ENCODE measurements at regions not wholly inside any gene's neighbourhood (a gene's known extent, or its start where the extent isn't known, plus 50 kb on each side); places are given as distances from the start of the nearest gene placed in this dataset.
"Not testable (repeated sequence)": the region's sequence is repeated elsewhere in the genome, so short reads cannot be mapped to it uniquely, and the experiment has no call there.

GRCh38 chr17:26962255-26963162 lies 331.4 kb upstream of the WSB1 start:
- H3K27ac ChIP-seq (ENCODE audit: low read depth, low read length), result no peak overlapping the region
- no peaks in the 10 kb centered on the region for H3K27me3 Mint-ChIP-seq (ENCODE audit: low read depth, unreplicated experiment)
- no peaks in the 10 kb centered on the region for H3K27me3 ChIP-seq (ENCODE audit: insufficient read depth, low read length)
- TF ChIP-seq CTCF (IDR thresholded peaks at IDR 0.05; ENCODE audit: insufficient read depth, low read depth, low read length) (no peak), EZH2 (IDR thresholded peaks at IDR 0.05; ENCODE audit: insufficient read depth, low read length) (no peak)
- DNase-seq (ENCODE audit: low read depth) (no peak), FAIRE-seq (no peak)
- H3K4me3 ChIP-seq (ENCODE audit: insufficient read depth, low read depth, low read length), result no peak overlapping the region
- H3K4me2 ChIP-seq (ENCODE audit: low read length), result no peak overlapping the region
- no peak overlapping the region for H3K27ac Mint-ChIP-seq (ENCODE audit: unreplicated experiment)
- no peak overlapping the region for H3K9ac ChIP-seq (ENCODE audit: low read length)
- H3K79me2 ChIP-seq (ENCODE audit: insufficient read depth, low read length), result no peaks in the 10 kb centered on the region
- no peak overlapping the region for H3K4me3 Mint-ChIP-seq (ENCODE audit: unreplicated experiment)
- H3K9me3 Mint-ChIP-seq (ENCODE audit: unreplicated experiment), result peaks cover 3% of the 10 kb centered on the region
- H3K36me3 ChIP-seq (ENCODE audit: insufficient read depth, low read length), result no peaks in the 10 kb centered on the region
- H3K4me1 Mint-ChIP-seq (ENCODE audit: low read depth, unreplicated experiment), result no peaks in the 10 kb centered on the region
- no peaks in the 10 kb centered on the region for H4K20me1 ChIP-seq (ENCODE audit: insufficient read depth, low read length)
- H3K9me3 ChIP-seq (ENCODE audit: insufficient read depth, low read depth, low read length), result no peaks in the 10 kb centered on the region
- no peaks in the 10 kb centered on the region for H3K36me3 Mint-ChIP-seq (ENCODE audit: low read depth, unreplicated experiment)
- H3K4me1 ChIP-seq (ENCODE audit: insufficient read depth, low read length), result no peaks in the 10 kb centered on the region
- no peak overlapping the region for H2AFZ ChIP-seq (ENCODE audit: low read depth, low read length)

GRCh38 chr17:26963163-26963503 lies 330.8 kb upstream of the WSB1 start:
- Histone ChIP-seq H3K4me3 (ENCODE audit: insufficient read depth, low read depth, low read length) (no peak overlapping the region), H3K4me1 (ENCODE audit: insufficient read depth, low read length) (no peaks in the 10 kb centered on the region), H3K27me3 (ENCODE audit: insufficient read depth, low read length) (no peaks in the 10 kb centered on the region), H3K9me3 (ENCODE audit: insufficient read depth, low read depth, low read length) (no peaks in the 10 kb centered on the region), H3K36me3 (ENCODE audit: insufficient read depth, low read length) (no peaks in the 10 kb centered on the region), H2AFZ (ENCODE audit: low read depth, low read length) (no peak overlapping the region), H3K27ac (ENCODE audit: low read depth, low read length) (no peak overlapping the region), H4K20me1 (ENCODE audit: insufficient read depth, low read length) (no peaks in the 10 kb centered on the region), H3K79me2 (ENCODE audit: insufficient read depth, low read length) (no peaks in the 10 kb centered on the region), H3K9ac (ENCODE audit: low read length) (no peak overlapping the region), H3K4me2 (ENCODE audit: low read length) (no peak overlapping the region)
- H3K4me1 Mint-ChIP-seq (ENCODE audit: low read depth, unreplicated experiment), result no peaks in the 10 kb centered on the region
- FAIRE-seq (no peak), DNase-seq (ENCODE audit: low read depth) (no peak)
- H3K4me3 Mint-ChIP-seq (ENCODE audit: unreplicated experiment), result no peak overlapping the region
- H3K27ac Mint-ChIP-seq (ENCODE audit: unreplicated experiment), result no peak overlapping the region
- TF ChIP-seq EZH2 (IDR thresholded peaks at IDR 0.05; ENCODE audit: insufficient read depth, low read length) (no peak), CTCF (IDR thresholded peaks at IDR 0.05; ENCODE audit: insufficient read depth, low read depth, low read length) (no peak)
- H3K9me3 Mint-ChIP-seq (ENCODE audit: unreplicated experiment), result peaks cover 3% of the 10 kb centered on the region
- no peaks in the 10 kb centered on the region for H3K27me3 Mint-ChIP-seq (ENCODE audit: low read depth, unreplicated experiment)
- no peaks in the 10 kb centered on the region for H3K36me3 Mint-ChIP-seq (ENCODE audit: low read depth, unreplicated experiment)

- not testable (repeated sequence) for H3K9me3 ChIP-seq (ENCODE audit: insufficient read depth, low read depth, low read length); H3K4me3 ChIP-seq (ENCODE audit: insufficient read depth, low read depth, low read length); H4K20me1 ChIP-seq (ENCODE audit: insufficient read depth, low read length); H3K4me3 Mint-ChIP-seq (ENCODE audit: unreplicated experiment); H3K4me1 Mint-ChIP-seq (ENCODE audit: low read depth, unreplicated experiment); H3K27me3 ChIP-seq (ENCODE audit: insufficient read depth, low read length); H3K27ac Mint-ChIP-seq (ENCODE audit: unreplicated experiment); H3K9me3 Mint-ChIP-seq (ENCODE audit: unreplicated experiment); H3K9ac ChIP-seq (ENCODE audit: low read length); H3K79me2 ChIP-seq (ENCODE audit: insufficient read depth, low read length); DNase-seq (ENCODE audit: low read depth); H3K4me2 ChIP-seq (ENCODE audit: low read length); H3K36me3 ChIP-seq (ENCODE audit: insufficient read depth, low read length); H2AFZ ChIP-seq (ENCODE audit: low read depth, low read length); H3K27ac ChIP-seq (ENCODE audit: low read depth, low read length); H3K36me3 Mint-ChIP-seq (ENCODE audit: low read depth, unreplicated experiment); H3K27me3 Mint-ChIP-seq (ENCODE audit: low read depth, unreplicated experiment); H3K4me1 ChIP-seq (ENCODE audit: insufficient read depth, low read length)
- peak; percentile 76 for FAIRE-seq
Measured at GRCh38 chr17:26965898-26966624, 327.9 kb upstream of the WSB1 start.

- not testable (repeated sequence) for H3K4me1 Mint-ChIP-seq (ENCODE audit: low read depth, unreplicated experiment)
Measured at GRCh38 chr17:26966625-26967179, 327.2 kb upstream of the WSB1 start.

More at GRCh38 chr17:26966625-26967179, 327.2 kb upstream of the WSB1 start:
- H3K36me3 Mint-ChIP-seq (ENCODE audit: low read depth, unreplicated experiment); DNase-seq (ENCODE audit: low read depth); H3K79me2 ChIP-seq (ENCODE audit: insufficient read depth, low read length); H3K4me3 Mint-ChIP-seq (ENCODE audit: unreplicated experiment); FAIRE-seq; H3K27me3 ChIP-seq (ENCODE audit: insufficient read depth, low read length); H3K27ac Mint-ChIP-seq (ENCODE audit: unreplicated experiment); H3K27ac ChIP-seq (ENCODE audit: low read depth, low read length); H3K4me2 ChIP-seq (ENCODE audit: low read length); H3K9me3 ChIP-seq (ENCODE audit: insufficient read depth, low read depth, low read length); H2AFZ ChIP-seq (ENCODE audit: low read depth, low read length); H3K9ac ChIP-seq (ENCODE audit: low read length); H4K20me1 ChIP-seq (ENCODE audit: insufficient read depth, low read length); H3K4me3 ChIP-seq (ENCODE audit: insufficient read depth, low read depth, low read length); H3K9me3 Mint-ChIP-seq (ENCODE audit: unreplicated experiment); H3K27me3 Mint-ChIP-seq (ENCODE audit: low read depth, unreplicated experiment); H3K4me1 ChIP-seq (ENCODE audit: insufficient read depth, low read length); H3K36me3 ChIP-seq (ENCODE audit: insufficient read depth, low read length): not testable (repeated sequence)
